T-cell (primary cell): ENCODE measurements at regions not wholly inside any gene's neighbourhood (a gene's known extent, or its start where the extent isn't known, plus 50 kb on each side); places are given as distances from the start of the nearest gene placed in this dataset.

Experiments
- ATAC-seq, 4 experiments: fragments of 200-7000 bp in 3 of 4; fragments of 150-1000 bp in 1 of 4; cut with Tn5 transposase; replicated peaks in 1 of 4; 1 replicate in 3 of 4; 2 replicates in 1 of 4; pipeline ENCODE4 v1.10.0; 2021; ENCODE audit warnings: moderate library complexity in 3 of 4, mild to moderate bottlenecking in 2 of 4, moderate number of reproducible peaks in 1 of 4
- CTCF ChIA-PET, 2 donors: fragments of 300-600 bp; sonication (Branson Sonifier 250); formaldehyde crosslinking; loops; one replicate each; lab custom pipeline; 2022; ENCODE audit warnings: antibody characterized with exemption in 2 of 2; lab: Charles Lee
- POLR2A ChIA-PET, 2 donors: fragments of 300-600 bp; sonication (Branson Sonifier 250); formaldehyde crosslinking; loops; one replicate each; lab custom pipeline; 2022; ENCODE audit warnings: antibody characterized with exemption in 2 of 2; lab: Charles Lee
- DNase-seq, 35 experiments: peaks; one replicate each; pipeline versions ENCODE4 v3.0.0 to v3.0.0-alpha.2; 2013 to 2023
- H3K27ac ChIP-seq: one replicate; pipeline ENCODE4 v1.5.1; 2013; ENCODE audit warnings: low read length
- H3K27me3 ChIP-seq, 2 experiments: replicated peaks in 1 of 2; 1 replicate in 1 of 2; 2 replicates in 1 of 2; pipeline versions ENCODE4 v1.6.1 to v1.7.0; 2013; ENCODE audit warnings: low read length in 1 of 2, mixed read lengths in 1 of 2; ENCODE audit not compliant: control insufficient read depth in 2 of 2, insufficient read depth in 2 of 2; ENCODE audit errors: extremely low read depth in 1 of 2
- H3K36me3 ChIP-seq, 2 donors: 1 replicate in 1 of 2; 2 replicates in 1 of 2; pipeline versions ENCODE4 v1.6.1 to v1.7.0; 2013; ENCODE audit warnings: low read length in 1 of 2; ENCODE audit not compliant: control insufficient read depth in 2 of 2, insufficient read depth in 1 of 2; ENCODE audit errors: extremely low read depth in 1 of 2
- H3K4me1 ChIP-seq, 2 experiments: 1 replicate in 1 of 2; 2 replicates in 1 of 2; pipeline versions ENCODE4 v1.6.1 to v1.7.0; 2013; ENCODE audit warnings: low read length in 2 of 2, mixed read lengths in 1 of 2; ENCODE audit not compliant: insufficient read depth in 2 of 2, control insufficient read depth in 1 of 2; ENCODE audit errors: extremely low read depth in 1 of 2
- H3K4me3 ChIP-seq, 2 donors: 1 replicate in 1 of 2; 2 replicates in 1 of 2; pipeline versions ENCODE4 v1.5.1 to v1.7.0; 2013; ENCODE audit warnings: mild to moderate bottlenecking in 2 of 2, low read length in 1 of 2, moderate library complexity in 1 of 2; ENCODE audit not compliant: control insufficient read depth in 1 of 2; ENCODE audit errors: extremely low read depth in 1 of 2
- H3K9me3 ChIP-seq: 2 replicates; pipeline ENCODE4 v1.7.0; 2013
- H3K27ac Mint-ChIP-seq, 2 donors: one replicate each; pipeline ENCODE4 v1.8.0; 2020 to 2021; ENCODE audit warnings: mild to moderate bottlenecking in 2 of 2, mixed read lengths in 2 of 2
- H3K27me3 Mint-ChIP-seq, 2 donors: one replicate each; pipeline ENCODE4 v1.8.0; 2021 to 2022; ENCODE audit warnings: mixed read lengths in 2 of 2
- H3K36me3 Mint-ChIP-seq: one replicate; pipeline ENCODE4 v1.8.0; 2021; ENCODE audit warnings: mixed read lengths
- H3K4me1 Mint-ChIP-seq, 3 donors: one replicate each; pipeline ENCODE4 v1.8.0; 2020 to 2022; ENCODE audit warnings: mixed read lengths in 3 of 3, mild to moderate bottlenecking in 1 of 3
- H3K4me3 Mint-ChIP-seq, 3 donors: one replicate each; pipeline ENCODE4 v1.8.0; 2020 to 2022; ENCODE audit warnings: mild to moderate bottlenecking in 3 of 3, mixed read lengths in 3 of 3, moderate library complexity in 3 of 3
- H3K9me3 Mint-ChIP-seq, 3 donors: one replicate each; pipeline ENCODE4 v1.8.0; 2020 to 2022; ENCODE audit warnings: mixed read lengths in 3 of 3
- WGBS: methylation state at CpG from one replicate; pipeline ENCODE4 v1.1.5; 2013; ENCODE audit warnings: missing lambda C conversion rate; ENCODE audit not compliant: insufficient coverage; 5-methylcytosine and 5-hydroxymethylcytosine counted together

GRCh38 chr1:29632806-29633615 lies 396.7 kb downstream of the PTPRU start:
- H3K36me3 Mint-ChIP-seq: no peaks in the 10 kb centered on the region
- H3K9me3 Mint-ChIP-seq: no peaks in the 10 kb centered on the region
- H3K27ac Mint-ChIP-seq: no peak overlapping the region
- no peaks in the 10 kb centered on the region for H3K4me1 ChIP-seq
- H3K4me1 Mint-ChIP-seq: no peaks in the 10 kb centered on the region
- ATAC-seq (no peak), DNase-seq (no peak)
- H3K4me3 ChIP-seq: no peak overlapping the region
- ChIA-PET CTCF (no interaction called here), POLR2A (no interaction called here)
- H3K4me3 Mint-ChIP-seq: no peak overlapping the region
- H3K27ac ChIP-seq: no peak overlapping the region
- no peaks in the 10 kb centered on the region for H3K36me3 ChIP-seq
- no peaks in the 10 kb centered on the region for H3K9me3 ChIP-seq
- peaks cover 17 to 30% of the 10 kb centered on the region in 2 donors for H3K27me3 Mint-ChIP-seq
- H3K27me3 ChIP-seq: peaks cover 0 to 29% of the 10 kb centered on the region in 2 experiments
- WGBS: 81% methylated on average over 9 of the region's 11 CpGs

- CTCF ChIA-PET: no interaction called here
- no peak for DNase-seq
Observed at GRCh38 chr1:29631836-29632805, 395.8 kb downstream of the PTPRU start.

GRCh38 chr1:29631361-29631760 lies 395.0 kb downstream of the PTPRU start:
- Histone ChIP-seq H3K4me3 (no peak overlapping the region), H3K4me1 (no peaks in the 10 kb centered on the region), H3K27me3 (peaks cover 0 to 36% of the 10 kb centered on the region in 2 experiments), H3K36me3 (no peaks in the 10 kb centered on the region), H3K27ac (no peak overlapping the region), H3K9me3 (no peaks in the 10 kb centered on the region)
- H3K4me1 Mint-ChIP-seq: no peaks in the 10 kb centered on the region
- H3K4me3 Mint-ChIP-seq: no peak overlapping the region
- no peak for ATAC-seq
- H3K27ac Mint-ChIP-seq: no peak overlapping the region
- DNase-seq: no peak
- peaks cover 0 to 4% (median 0%) of the 10 kb centered on the region in 3 donors for H3K9me3 Mint-ChIP-seq
- WGBS: 73% methylated on average over 2 of the region's 5 CpGs
- peaks cover 17 to 30% of the 10 kb centered on the region in 2 donors for H3K27me3 Mint-ChIP-seq
- ChIA-PET CTCF (no interaction called here), POLR2A (no interaction called here)
- no peaks in the 10 kb centered on the region for H3K36me3 Mint-ChIP-seq

More at GRCh38 chr1:29631836-29632805, 395.8 kb downstream of the PTPRU start:
- no peak for ATAC-seq
- Mint-ChIP-seq H3K4me3 (no peak overlapping the region), H3K27ac (no peak overlapping the region), H3K27me3 (peaks cover 17 to 29% of the 10 kb centered on the region in 2 donors), H3K9me3 (peaks cover 0 to 4% (median 0%) of the 10 kb centered on the region in 3 donors), H3K4me1 (no peaks in the 10 kb centered on the region), H3K36me3 (no peaks in the 10 kb centered on the region)
- WGBS: 47% methylated on average over 8 of the region's 9 CpGs
- H3K4me1 ChIP-seq: no peaks in the 10 kb centered on the region
- no peak overlapping the region for H3K4me3 ChIP-seq
- POLR2A ChIA-PET: no interaction called here
- H3K27ac ChIP-seq: no peak overlapping the region
- H3K27me3 ChIP-seq: peaks cover 0 to 31% of the 10 kb centered on the region in 2 experiments
- no peaks in the 10 kb centered on the region for H3K9me3 ChIP-seq
- H3K36me3 ChIP-seq: no peaks in the 10 kb centered on the region

- DNase-seq: no peak
- CTCF ChIA-PET: no interaction called here
- H3K4me1 Mint-ChIP-seq: no peaks in the 10 kb centered on the region
- Histone ChIP-seq H3K36me3 (no peaks in the 10 kb centered on the region), H3K27me3 (peaks cover 0 to 38% of the 10 kb centered on the region in 2 experiments), H3K4me3 (no peak overlapping the region), H3K4me1 (no peaks in the 10 kb centered on the region), H3K27ac (no peak overlapping the region), H3K9me3 (no peaks in the 10 kb centered on the region)
- peaks cover 16 to 27% of the 10 kb centered on the region in 2 donors for H3K27me3 Mint-ChIP-seq
- H3K9me3 Mint-ChIP-seq: peaks cover 0 to 4% (median 0%) of the 10 kb centered on the region in 3 donors
- H3K27ac Mint-ChIP-seq: no peak overlapping the region
- 94% methylated on average over 1 of the region's 1 CpG for WGBS
- no peaks in the 10 kb centered on the region for H3K36me3 Mint-ChIP-seq
- no peak overlapping the region for H3K4me3 Mint-ChIP-seq
- POLR2A ChIA-PET: no interaction called here
- ATAC-seq: no peak
Observed at GRCh38 chr1:29630756-29631155, 394.4 kb downstream of the PTPRU start.

- ChIA-PET POLR2A (no interaction called here), CTCF (no interaction called here)
- peaks cover 0 to 34% of the 10 kb centered on the region in 2 experiments for H3K27me3 ChIP-seq
- H3K27ac ChIP-seq: no peak overlapping the region
- 71% methylated on average over 8 of the region's 8 CpGs for WGBS
- no peak overlapping the region for H3K4me3 Mint-ChIP-seq
- peaks cover 12 to 24% of the 10 kb centered on the region in 2 donors for H3K27me3 Mint-ChIP-seq
- H3K9me3 ChIP-seq: no peaks in the 10 kb centered on the region
- H3K9me3 Mint-ChIP-seq: peaks cover 0 to 4% (median 0%) of the 10 kb centered on the region in 3 donors
- no peak for DNase-seq
- H3K4me3 ChIP-seq: no peak overlapping the region
- H3K4me1 ChIP-seq: no peaks in the 10 kb centered on the region
- H3K4me1 Mint-ChIP-seq: no peaks in the 10 kb centered on the region
- no peak overlapping the region for H3K27ac Mint-ChIP-seq
- no peak for ATAC-seq
- no peaks in the 10 kb centered on the region for H3K36me3 Mint-ChIP-seq
- H3K36me3 ChIP-seq: no peaks in the 10 kb centered on the region
Observed at GRCh38 chr1:29629814-29630516, 393.6 kb downstream of the PTPRU start.

- POLR2A ChIA-PET: no interaction called here
- ATAC-seq (no peak), DNase-seq (no peak)
- Mint-ChIP-seq H3K36me3 (no peaks in the 10 kb centered on the region), H3K4me3 (no peak overlapping the region), H3K27me3 (peaks cover 17 to 28% of the 10 kb centered on the region in 2 donors), H3K27ac (no peak overlapping the region), H3K4me1 (no peaks in the 10 kb centered on the region), H3K9me3 (peaks cover 0 to 4% (median 0%) of the 10 kb centered on the region in 3 donors)
- Histone ChIP-seq H3K27me3 (peaks cover 0 to 31% of the 10 kb centered on the region in 2 experiments), H3K4me3 (no peak overlapping the region), H3K27ac (no peak overlapping the region), H3K9me3 (no peaks in the 10 kb centered on the region), H3K36me3 (no peaks in the 10 kb centered on the region), H3K4me1 (no peaks in the 10 kb centered on the region)
- WGBS: 69% methylated on average over 3 of the region's 4 CpGs
- CTCF ChIA-PET: no interaction called here
Observed at GRCh38 chr1:29629401-29629800, 393.1 kb downstream of the PTPRU start.
